Jurkat, Clone E6-1 (cell line): ENCODE measurements at regions not wholly inside any gene's neighbourhood (a gene's known extent, or its start where the extent isn't known, plus 50 kb on each side); places are given as distances from the start of the nearest gene placed in this dataset.
"Not testable (repeated sequence)": the region's sequence is repeated elsewhere in the genome, so short reads cannot be mapped to it uniquely, and the experiment has no call there.

ENCODE experiments used
- DNase-seq: peaks from one replicate; pipeline ENCODE4 v3.0.0-alpha.2; 2011; ENCODE audit warnings: low read depth, low spot score
- H3K4me3 ChIP-seq: 2 replicates; pipeline ENCODE4 v1.5.1; 2011; ENCODE audit warnings: mild to moderate bottlenecking, low read length, control low read depth, moderate library complexity

GRCh38 chr5:144710637-144711036 is 540.0 kb downstream of the KCTD16 start:
- no peak for DNase-seq
- no peak overlapping the region for H3K4me3 ChIP-seq

DNA sequence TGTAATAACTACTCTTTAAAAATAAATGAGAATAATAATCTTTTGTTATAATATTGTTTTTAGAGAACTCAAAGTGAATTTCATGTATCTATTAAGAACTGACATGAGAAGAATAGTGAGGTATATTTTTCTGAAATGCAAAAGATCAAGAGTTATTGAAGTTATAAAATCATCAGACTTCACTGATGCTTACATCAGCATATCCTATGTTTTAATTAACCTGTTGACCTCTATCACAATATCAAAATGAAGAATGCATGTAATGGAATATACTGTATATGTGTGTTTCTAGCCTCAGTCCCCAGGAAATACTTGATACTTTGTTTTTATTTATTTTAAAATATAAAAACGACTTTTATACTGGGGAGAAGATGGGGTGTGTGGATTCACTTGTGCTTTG is 533.1 kb downstream of the KCTD16 start:
- no peak overlapping the region for H3K4me3 ChIP-seq
- DNase-seq: no peak

- no peak for DNase-seq
- no peak overlapping the region for H3K4me3 ChIP-seq
Measured at GRCh38 chr5:144698484-144698883, 527.8 kb downstream of the KCTD16 start.

GRCh38 chr5:144697847-144698262 is 527.2 kb downstream of the KCTD16 start:
- no peak for DNase-seq
- H3K4me3 ChIP-seq: no peak overlapping the region

DNA sequence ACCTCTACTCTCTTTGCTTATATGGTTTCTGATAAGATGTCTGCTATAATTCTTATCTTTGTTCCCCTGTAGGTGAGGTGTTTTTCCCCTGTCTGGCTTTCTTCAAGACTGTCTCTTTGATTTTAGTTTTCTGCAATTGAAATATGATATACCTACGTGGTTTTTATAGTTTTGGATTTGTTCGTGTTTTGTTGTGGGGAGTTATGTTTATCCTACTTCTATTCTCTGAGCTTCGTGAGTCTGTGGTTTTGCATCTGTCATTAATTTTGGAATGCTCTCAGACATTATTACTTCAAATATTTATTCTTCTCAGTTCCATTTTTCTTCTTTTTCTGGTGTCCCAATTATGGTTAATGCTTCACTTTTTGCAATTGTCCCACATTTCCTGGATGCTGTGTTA is 521.3 kb downstream of the KCTD16 start:
- DNase-seq: no peak
- H3K4me3 ChIP-seq: no peak overlapping the region

- H3K4me3 ChIP-seq: no peak overlapping the region
- DNase-seq: no peak
Measured at GRCh38 chr5:144684899-144685298, 514.2 kb downstream of the KCTD16 start.

DNA sequence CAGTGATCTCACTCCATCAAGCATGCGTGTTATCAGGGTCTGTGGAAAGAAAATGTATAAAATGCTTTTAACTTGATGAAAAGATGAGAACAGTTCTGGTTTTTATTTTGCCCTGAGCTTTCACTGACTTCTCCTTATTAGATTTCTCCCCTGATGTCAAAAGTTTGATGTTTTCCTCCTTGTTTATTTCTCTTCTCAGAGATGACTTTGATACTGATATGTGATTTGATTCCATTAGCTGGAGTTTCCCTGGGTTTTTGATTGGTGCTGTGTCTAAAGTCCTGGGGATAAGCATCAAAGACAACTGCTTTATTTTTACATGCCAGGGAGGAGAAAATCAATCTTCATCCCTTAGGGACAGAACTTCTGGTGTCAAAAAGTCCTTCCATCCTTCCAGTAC is 510.0 kb downstream of the KCTD16 start:
- DNase-seq: no peak
- H3K4me3 ChIP-seq: no peak overlapping the region

DNA sequence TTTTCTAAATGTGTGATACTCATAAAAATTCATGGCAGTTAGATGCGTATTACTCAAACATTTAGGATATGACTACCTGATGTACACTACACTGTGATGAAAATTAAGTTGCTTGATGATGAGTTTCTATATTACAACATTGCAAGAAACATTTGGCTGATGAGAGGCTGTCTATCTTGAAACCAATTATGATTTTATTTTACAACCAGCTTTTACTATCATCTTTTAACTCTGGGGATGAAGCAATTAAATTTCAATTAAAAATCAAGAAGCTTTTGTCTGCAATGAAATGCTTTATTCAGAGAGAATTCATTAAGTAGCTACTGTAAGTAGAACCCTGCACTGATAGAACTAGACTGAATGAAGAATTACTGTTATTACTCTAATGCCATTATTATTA is 500.4 kb downstream of the KCTD16 start:
- no peak for DNase-seq
- no peak overlapping the region for H3K4me3 ChIP-seq

DNA sequence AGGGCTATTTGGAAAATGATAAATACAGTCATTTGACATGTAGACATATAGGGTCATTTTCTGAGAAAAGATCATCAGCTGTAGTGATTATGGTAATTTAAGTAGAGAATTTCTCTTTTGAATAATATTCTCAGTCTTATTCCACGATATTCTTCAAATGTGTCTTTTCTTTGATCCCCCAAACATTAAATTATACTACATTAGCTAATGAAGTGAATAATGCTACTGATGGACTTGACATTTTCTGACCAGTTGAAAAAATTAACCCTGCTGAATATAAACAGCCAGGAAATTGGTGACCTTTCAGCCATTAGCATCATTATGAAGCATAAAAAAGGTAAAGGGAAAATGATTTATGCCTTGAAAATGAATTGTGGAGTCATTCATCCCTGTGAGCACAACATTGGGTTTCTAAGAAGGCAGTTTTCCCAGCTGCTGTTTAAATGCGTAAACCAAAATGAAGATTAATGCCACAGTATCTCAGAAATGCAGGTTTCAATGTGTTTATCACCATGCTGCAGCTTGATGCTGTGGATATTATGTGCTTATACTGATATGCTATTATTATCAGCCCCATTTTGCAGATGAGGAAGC is 489.1 kb downstream of the KCTD16 start:
- no peak overlapping the region for H3K4me3 ChIP-seq

GRCh38 chr5:144644317-144644716 is 473.6 kb downstream of the KCTD16 start:
- H3K4me3 ChIP-seq: no peak overlapping the region

More for the DNA sequence above, 489.1 kb downstream of the KCTD16 start:
- no peak for DNase-seq

GRCh38 chr5:144638787-144639186 is 468.1 kb downstream of the KCTD16 start:
- no peak for DNase-seq
- H3K4me3 ChIP-seq: no peak overlapping the region

More at GRCh38 chr5:144644317-144644716, 473.6 kb downstream of the KCTD16 start:
- DNase-seq: no peak

DNA sequence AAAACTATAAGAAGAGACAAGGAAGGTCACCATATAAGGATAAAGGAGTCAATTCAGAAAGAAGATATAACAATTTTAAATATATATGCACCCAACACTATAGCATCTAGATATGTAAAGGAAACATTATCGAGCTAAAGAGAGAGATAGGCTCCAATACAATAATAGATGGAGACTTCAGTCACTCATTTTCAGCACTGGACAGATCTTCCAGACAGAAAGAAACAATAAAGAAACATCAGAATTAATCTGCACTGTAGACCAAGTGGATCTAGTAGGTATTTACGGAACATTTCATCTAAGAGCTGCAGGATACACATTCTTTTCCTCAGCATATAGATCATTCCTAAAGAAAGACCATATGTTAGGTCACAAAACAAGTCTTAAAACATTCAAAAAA is 463.5 kb downstream of the KCTD16 start:
- DNase-seq: no peak

DNA sequence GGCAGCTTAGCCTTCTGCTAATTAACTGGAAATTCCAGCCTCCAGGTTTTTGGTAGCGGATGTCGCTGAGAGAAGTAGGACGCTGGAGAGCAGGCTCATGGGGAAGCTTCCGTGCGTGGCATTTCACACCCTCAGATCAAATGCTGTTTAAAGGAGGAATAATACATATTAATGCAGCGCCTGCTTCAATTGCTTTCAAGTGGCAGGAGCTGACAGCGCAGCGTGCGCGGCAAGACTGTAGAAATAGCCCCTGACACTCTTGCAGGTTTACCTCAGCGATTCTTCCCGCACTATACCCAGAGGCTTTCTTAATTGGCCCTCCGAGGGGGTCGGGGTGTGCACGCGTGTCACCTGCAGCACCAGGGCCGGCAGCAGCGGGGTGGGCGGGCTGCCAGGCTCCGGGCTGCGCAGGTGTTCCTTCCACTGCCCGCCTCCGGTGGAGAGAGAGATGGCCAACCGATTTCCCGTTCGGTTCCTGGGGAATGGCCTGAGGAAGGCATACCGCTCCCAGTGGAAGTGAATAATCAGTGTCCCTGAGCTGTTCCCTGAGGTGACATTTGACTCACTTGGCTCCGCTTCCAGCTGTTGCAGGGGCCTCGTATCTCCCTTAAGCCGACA is 427.9 kb downstream of the KCTD16 start:
- H3K4me3 ChIP-seq: no peak overlapping the region
- no peak for DNase-seq

More for the DNA sequence above, 463.5 kb downstream of the KCTD16 start:
- H3K4me3 ChIP-seq: no peak overlapping the region

DNA sequence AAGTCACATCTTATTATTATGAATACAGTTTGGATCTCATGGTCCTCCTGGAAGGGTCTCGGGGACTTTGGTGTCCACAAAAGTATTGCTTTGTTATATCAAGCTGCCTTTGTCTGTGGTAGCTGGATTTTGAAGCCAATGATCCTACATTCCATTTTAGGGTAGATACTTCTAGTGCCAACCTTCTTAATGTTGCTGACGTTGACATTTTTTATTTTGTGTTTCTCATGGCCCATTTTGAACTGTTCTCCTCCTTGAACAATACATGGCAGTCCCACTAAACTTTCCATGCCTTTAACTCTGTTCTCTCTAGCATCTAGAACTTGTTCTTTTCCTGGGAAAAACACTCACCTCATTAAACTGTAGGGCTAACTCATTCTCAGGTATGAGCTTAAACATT is 425.8 kb downstream of the KCTD16 start:
- no peak for DNase-seq

GRCh38 chr5:144594919-144595318 is 424.2 kb downstream of the KCTD16 start:
- no peak overlapping the region for H3K4me3 ChIP-seq
- DNase-seq: no peak

More for the DNA sequence above, 425.8 kb downstream of the KCTD16 start:
- no peak overlapping the region for H3K4me3 ChIP-seq

GRCh38 chr5:144594234-144594633 is 423.6 kb downstream of the KCTD16 start:
- not testable (repeated sequence) for H3K4me3 ChIP-seq, DNase-seq

DNA sequence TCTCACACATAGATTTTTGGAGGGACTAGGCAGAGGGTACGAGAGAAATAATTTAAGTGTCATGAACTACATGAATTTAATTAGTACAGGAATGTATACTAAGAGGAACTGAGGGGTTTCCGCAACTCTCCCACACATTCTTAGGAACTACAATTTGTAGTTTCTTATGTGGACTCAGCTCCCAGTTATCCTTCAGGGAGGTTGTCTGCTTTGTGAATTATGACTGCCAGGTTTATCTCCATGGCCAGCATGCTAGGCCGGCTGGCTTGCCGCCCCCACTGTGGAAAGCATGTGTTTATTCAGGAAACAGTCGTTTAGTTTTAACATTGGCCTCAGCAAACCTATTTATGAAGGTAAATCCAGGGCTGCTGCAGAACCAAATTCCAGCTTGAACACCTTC is 415.0 kb downstream of the KCTD16 start:
- DNase-seq: no peak
- H3K4me3 ChIP-seq: no peak overlapping the region

DNA sequence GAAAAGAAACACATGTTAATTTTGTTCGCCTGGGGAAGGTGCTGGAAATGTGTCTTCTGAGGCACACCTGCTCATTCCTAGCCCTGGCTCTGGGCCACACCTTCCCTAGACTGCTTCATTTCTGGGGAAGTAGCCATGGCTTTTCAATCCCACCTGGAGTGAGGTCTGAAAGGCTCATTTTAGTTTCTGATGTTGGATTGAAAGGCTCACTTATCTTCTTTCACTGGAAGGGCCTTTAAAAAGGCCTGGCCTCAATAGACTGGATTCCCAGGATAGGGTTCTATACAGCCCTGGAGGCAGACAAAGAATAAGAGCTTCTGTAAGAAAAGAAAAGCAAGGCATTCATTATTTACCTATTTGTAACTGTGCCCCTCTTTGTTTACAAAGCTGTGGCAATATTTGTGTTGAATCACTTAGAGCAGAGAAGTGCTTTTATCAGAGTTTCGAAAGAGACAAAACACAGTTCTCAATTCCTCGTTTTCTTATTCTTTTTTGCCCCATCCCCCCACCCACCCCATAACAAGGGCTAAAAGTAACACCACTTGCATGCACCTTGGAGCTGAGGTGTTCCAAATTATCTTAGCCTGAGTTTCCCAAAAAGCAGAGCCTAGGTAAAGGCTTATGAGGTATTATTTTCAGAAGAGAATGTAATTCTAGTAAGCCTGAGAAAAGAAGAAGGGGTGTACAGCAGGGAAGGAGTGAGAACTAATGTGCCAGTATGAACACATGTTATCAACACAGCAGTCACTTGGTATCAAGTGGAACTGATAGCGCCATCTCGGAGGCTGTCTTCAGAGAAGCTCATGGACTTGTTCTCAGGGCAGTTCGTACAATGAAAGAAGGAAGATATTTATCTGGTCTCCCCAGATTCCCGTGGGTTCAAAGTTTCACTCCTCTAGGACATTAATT is 413.1 kb downstream of the KCTD16 start:
- H3K4me3 ChIP-seq: no peak overlapping the region
- DNase-seq: no peak

DNA sequence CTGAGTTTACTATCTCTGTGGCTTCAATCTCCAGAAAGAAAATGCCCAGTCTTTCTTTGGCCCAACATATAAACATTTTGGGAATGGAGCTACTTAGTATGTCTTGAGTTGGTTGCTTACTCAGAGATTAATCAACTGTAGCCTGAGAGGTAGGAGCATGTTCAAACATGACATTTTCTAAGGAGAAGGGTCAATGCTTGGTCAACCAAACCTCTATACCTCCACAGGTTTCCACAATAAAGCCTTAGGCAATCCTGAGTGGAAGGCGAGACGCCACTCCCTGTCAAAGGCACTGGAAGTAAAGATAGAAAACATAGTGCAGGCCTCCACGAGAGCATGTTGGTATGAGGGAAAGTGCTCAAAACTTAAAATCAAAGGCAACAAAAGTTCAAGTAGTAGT is 411.4 kb downstream of the KCTD16 start:
- DNase-seq: no peak
- no peak overlapping the region for H3K4me3 ChIP-seq

- no peak for DNase-seq
- no peak overlapping the region for H3K4me3 ChIP-seq
Measured at GRCh38 chr5:144581044-144581443, 410.4 kb downstream of the KCTD16 start.
